HG03025 (cell line): ENCODE measurements at regions not wholly inside any gene's neighbourhood (a gene's known extent, or its start where the extent isn't known, plus 50 kb on each side); places are given as distances from the start of the nearest gene placed in this dataset.
A peak's percentile ranks its signal among the peaks of the same experiment; 100 is the strongest.

ENCODE experiments used
- ATAC-seq: cut with Tn5 transposase; IDR thresholded peaks from one replicate; pipeline ENCODE4 v1.9.1; 2021; ENCODE audit warnings: mild to moderate bottlenecking, moderate library complexity; ENCODE audit not compliant: unreplicated experiment, low FRiP score

- no peak for ATAC-seq
Measured at GRCh38 chr3:177977381-177978158, 558.7 kb upstream of the KCNMB2 start.

GRCh38 chr3:177978946-177979345 is 557.3 kb upstream of the KCNMB2 start:
- no peak for ATAC-seq

GRCh38 chr3:177979703-177980102 is 556.5 kb upstream of the KCNMB2 start:
- no peak for ATAC-seq

DNA sequence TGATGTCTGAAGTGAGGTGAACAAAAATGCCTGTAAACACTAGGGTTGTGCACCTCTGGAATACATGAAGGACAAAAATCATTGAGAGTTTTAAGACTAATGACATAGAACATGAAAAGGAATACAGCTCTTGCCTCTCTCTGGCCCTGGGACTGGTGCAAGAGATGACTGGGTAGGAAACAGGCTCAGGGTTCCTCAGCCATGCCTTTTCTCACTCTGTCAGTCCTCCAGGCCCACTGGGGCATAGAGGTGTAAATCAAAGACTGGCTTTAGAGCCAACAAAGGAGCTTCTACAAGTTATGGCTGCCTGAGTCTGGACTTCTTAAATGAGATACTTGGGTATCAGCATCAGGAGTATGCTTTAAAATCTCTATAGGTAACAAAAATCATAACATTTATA is 554.7 kb upstream of the KCNMB2 start:
- no peak for ATAC-seq

DNA sequence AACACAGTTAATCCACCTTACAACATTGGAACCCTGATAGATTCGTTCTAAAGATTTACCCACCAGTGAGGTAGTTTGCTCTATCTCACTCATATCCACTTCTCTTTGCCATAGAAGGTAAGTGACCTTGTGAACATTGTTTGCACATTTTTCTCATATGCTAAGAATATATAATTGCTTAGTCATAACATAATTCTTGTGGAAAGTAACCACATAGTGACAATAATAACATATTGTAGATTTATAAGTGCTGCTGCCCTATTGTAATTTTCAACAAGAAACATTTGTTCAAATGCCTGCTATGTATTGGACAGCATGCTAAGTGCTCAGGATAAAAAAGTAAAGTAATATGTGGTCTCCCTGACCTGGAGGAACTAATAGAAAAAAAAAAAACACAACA is 554.2 kb upstream of the KCNMB2 start:
- no peak for ATAC-seq

DNA sequence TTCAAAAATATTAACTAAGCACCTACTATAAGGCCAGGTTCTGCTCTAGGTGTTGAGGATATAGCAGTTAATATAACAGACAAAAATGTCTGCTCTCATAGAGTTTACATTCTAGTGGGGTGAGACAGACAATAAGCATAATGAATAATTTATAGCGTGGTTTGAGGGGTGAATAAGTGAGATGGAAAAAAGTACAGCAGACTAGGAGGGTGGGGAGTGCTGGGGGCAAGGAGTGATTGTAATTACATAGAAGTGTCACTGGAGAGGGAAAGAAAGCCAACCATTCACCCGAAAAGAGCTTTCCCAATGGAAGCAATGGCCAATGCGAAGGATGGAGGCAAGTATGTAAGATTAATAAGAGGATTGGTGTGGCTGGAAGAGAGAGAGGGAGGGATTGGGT is 552.9 kb upstream of the KCNMB2 start:
- ATAC-seq, result no peak

GRCh38 chr3:177992993-177993970 is 543.0 kb upstream of the KCNMB2 start:
- no peak for ATAC-seq

DNA sequence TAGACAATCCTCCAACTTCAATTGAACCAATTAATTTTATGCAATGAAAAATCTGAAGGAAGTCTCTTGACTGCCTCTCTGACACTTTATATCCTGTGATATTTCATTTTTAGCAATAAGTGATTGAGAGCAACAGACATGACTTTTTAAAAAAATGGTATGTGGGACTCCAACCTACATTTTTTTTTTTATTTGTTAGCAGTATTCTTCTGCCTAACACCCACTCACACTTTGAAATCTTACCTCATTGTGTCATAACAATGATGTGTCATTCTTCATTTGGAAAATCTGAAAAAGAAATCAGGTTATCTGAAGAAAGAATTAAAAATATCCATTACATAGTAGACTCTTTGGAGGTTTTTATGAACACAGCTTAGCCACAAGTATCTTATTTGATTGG is 541.3 kb upstream of the KCNMB2 start:
- ATAC-seq, result no peak

DNA sequence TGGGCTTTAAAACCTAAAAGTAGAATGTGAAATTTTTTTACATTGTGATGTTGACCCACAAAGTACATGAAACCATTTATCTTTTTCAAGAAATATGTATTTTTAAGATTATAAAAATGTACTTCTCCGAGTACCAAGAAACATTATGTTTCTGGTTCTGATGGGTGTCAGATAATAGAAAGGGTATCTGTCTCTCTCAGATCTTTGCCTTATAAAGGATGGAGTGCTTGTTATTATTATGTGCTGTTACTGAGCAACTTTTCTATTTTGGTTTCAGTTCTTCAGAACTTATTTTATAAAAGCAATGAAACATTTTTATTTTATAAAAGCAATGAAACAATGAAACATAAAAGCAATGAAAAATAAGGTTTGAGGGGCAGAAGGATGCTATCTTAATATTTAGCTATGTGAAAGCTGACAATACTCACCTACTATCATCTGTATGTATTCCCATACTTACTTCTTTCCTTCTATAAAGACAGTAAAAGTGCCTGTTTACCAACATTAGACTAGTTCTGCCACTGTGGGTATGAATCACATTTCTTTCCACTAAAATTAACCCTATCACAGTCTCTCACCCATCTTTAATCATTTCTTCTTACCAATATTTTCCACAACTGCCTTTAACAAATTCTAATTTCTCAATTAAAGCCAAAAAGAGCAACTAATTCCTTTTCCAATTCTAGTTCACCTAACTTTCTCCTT is 540.7 kb upstream of the KCNMB2 start:
- no peak for ATAC-seq

DNA sequence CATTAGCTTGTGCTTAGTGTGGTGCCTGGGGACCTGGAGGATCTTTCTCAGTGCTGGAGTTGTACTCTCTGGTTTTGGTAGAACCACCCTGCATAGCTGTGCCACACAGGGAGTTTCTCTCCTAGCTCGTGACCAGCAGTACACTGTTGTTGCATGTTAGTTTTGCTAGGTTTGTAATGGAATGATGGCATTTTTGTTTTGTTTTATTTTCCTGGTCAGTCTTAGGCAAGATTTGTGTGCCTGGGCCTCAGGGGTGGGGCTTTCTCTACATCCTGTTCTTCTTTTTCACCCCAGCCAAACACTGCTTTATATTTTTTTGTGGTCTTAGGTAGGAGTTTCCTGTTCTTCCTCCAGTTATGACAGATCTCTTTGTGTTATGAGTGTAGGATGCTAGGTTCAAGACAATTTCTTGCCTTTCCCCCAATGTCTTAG is 534.5 kb upstream of the KCNMB2 start:
- ATAC-seq, result peak; percentile 98

DNA sequence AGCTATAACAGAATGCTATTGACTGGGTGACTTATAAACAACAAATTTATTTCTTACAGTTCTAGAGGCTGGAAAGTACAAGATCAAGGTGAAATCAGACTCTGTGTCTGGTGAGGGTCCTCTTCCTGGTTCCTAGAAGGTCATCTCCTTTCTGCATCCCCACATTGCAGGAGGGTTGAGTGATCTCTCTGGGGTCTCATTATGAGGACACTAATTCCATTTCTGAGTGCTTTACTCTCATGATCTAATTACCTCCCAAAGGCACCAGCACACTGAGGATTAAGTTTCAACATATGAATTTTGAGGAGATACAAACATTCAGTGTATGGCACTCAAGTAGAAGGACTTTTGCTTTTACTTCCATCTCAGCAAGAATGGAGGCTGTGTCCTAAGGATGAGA is 534.1 kb upstream of the KCNMB2 start:
- ATAC-seq, result no peak

- no peak for ATAC-seq
Measured at GRCh38 chr3:178003756-178004155, 532.5 kb upstream of the KCNMB2 start.

- ATAC-seq, result no peak
Measured at GRCh38 chr3:178005961-178006360, 530.3 kb upstream of the KCNMB2 start.

- no peak for ATAC-seq
Measured at GRCh38 chr3:178010306-178010705, 525.9 kb upstream of the KCNMB2 start.

DNA sequence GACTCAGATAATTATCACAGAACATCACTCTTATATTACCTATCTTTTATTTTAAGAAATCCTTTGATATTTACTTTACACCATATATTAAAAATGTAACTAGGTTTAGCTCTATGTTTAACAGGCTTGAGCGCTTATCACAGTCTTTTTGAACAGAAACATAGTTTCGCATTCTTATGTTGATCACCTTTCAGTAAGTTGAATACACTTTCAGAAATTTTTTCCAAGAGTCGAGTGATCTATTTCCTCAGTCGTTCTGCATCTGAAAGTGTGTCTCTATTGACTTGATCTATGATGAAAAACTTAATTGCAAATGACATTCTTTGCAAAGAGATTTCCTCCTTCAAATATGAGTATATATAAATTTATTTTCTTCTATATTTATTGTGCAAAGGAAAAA is 516.6 kb upstream of the KCNMB2 start:
- no peak for ATAC-seq

GRCh38 chr3:178022599-178022998 is 513.6 kb upstream of the KCNMB2 start:
- ATAC-seq, result no peak

- ATAC-seq, result no peak
Measured at GRCh38 chr3:178028933-178029332, 507.3 kb upstream of the KCNMB2 start.

GRCh38 chr3:178036451-178037144 is 499.6 kb upstream of the KCNMB2 start:
- ATAC-seq, result no peak

- no peak for ATAC-seq
Measured at GRCh38 chr3:178041931-178042330, 494.3 kb upstream of the KCNMB2 start.

GRCh38 chr3:178042376-178042775 is 493.9 kb upstream of the KCNMB2 start:
- no peak for ATAC-seq
